OCI-M1 (cell line): ENCODE measurements at regions not wholly inside any gene's neighbourhood (a gene's known extent, or its start where the extent isn't known, plus 50 kb on each side); places are given as distances from the start of the nearest gene placed in this dataset.
"Not testable (repeated sequence)": the region's sequence is repeated elsewhere in the genome, so short reads cannot be mapped to it uniquely, and the experiment has no call there.

ENCODE experiments used
- DNase-seq: peaks from one replicate; lab custom pipeline; 2025; lab: John Stamatoyannopoulos, UW

- DNase-seq: no peak
Measured at GRCh38 chr2:175829741-175830140, 172.3 kb downstream of the LNPK start.

- DNase-seq: no peak
Measured at GRCh38 chr2:175827856-175828255, 174.2 kb downstream of the LNPK start.

GRCh38 chr2:175824243-175824642 is 177.8 kb downstream of the LNPK start:
- DNase-seq: no peak

GRCh38 chr2:175823707-175824073 is 178.4 kb downstream of the LNPK start:
- no peak for DNase-seq

GRCh38 chr2:175823002-175823706 is 178.9 kb downstream of the LNPK start:
- no peak for DNase-seq

- DNase-seq: no peak
Measured at GRCh38 chr2:175817221-175817620, 184.8 kb downstream of the LNPK start.

GRCh38 chr2:175815537-175815936 is 186.5 kb downstream of the LNPK start:
- no peak for DNase-seq

GRCh38 chr2:175811971-175812370 is 190.1 kb downstream of the LNPK start:
- no peak for DNase-seq

GRCh38 chr2:175808858-175809257 is 193.2 kb downstream of the LNPK start:
- no peak for DNase-seq

GRCh38 chr2:175808078-175808477 is 194.0 kb downstream of the LNPK start:
- DNase-seq: no peak

GRCh38 chr2:175807031-175807873 is 194.8 kb downstream of the LNPK start:
- peak; percentile 19 for DNase-seq

- no peak for DNase-seq
Measured at GRCh38 chr2:175806570-175806969, 195.5 kb downstream of the LNPK start.

GRCh38 chr2:175806125-175806490 is 196.0 kb downstream of the LNPK start:
- DNase-seq: no peak

- DNase-seq: peak; percentile 49
Measured at GRCh38 chr2:175805442-175806124, 196.5 kb downstream of the LNPK start.

GRCh38 chr2:175804122-175804521 is 197.9 kb downstream of the LNPK start:
- DNase-seq: no peak

- DNase-seq: not testable (repeated sequence)
Measured at GRCh38 chr2:175796422-175796821, 205.6 kb downstream of the LNPK start.

- peak; percentile 45 for DNase-seq
Measured at GRCh38 chr2:175793648-175794047, 208.4 kb downstream of the LNPK start.

- no peak for DNase-seq
Measured at GRCh38 chr2:175792881-175793280, 209.2 kb downstream of the LNPK start.

GRCh38 chr2:175792199-175792598 is 209.9 kb downstream of the LNPK start:
- DNase-seq: no peak

- no peak for DNase-seq
Measured at GRCh38 chr2:175786471-175787124, 215.5 kb downstream of the LNPK start.

GRCh38 chr2:175777337-175777736 is 224.7 kb downstream of the LNPK start:
- DNase-seq: not testable (repeated sequence)

GRCh38 chr2:175769200-175769599 is 232.9 kb downstream of the LNPK start:
- DNase-seq: peak; percentile 16
